ENCODE measurements at regions not wholly inside any gene's neighbourhood (a gene's known extent, or its start where the extent isn't known, plus 50 kb on each side); places are given as distances from the start of the nearest gene placed in this dataset.

DNA sequence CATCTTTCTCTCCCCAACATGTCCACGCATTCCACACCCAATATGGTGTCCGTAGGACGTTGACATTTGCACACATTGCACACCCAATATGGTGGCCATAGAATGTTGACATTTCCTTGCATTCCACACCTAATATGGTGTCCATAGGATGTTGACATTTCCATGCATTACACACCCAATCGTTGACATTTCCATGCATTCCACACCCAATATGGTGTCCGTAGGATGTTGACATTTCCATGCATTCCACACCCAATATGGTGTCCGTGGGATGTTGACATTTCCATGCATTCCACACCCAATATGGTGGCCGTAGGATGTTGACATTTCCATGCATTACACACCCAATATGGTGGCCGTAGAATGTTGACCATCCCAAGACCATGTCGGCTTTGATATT lies 88.4 kb upstream of the SHOX start:
- Histone ChIP-seq H3K4me1 (no peaks in the 10 kb centered on the region), H3K9me3 (peaks cover 0 to 10% (median 0%) of the 10 kb centered on the region in 12 donors), H3K27ac (no peak overlapping the region), H3K36me3 (no peaks in the 10 kb centered on the region), H3K27me3 (peaks cover 0 to 4% (median 0%) of the 10 kb centered on the region in 9 donors), H3K4me3 (no peak overlapping the region)
- WGBS, 4 donors, result 84 to 86% (median 85%) methylated on average over 9 of the region's 9 CpGs
- ATAC-seq (no peak), DNase-seq (no peak)
- intact Hi-C loops (cut with DNase I), result no loop called here
- TF ChIP-seq, protein P1, sequence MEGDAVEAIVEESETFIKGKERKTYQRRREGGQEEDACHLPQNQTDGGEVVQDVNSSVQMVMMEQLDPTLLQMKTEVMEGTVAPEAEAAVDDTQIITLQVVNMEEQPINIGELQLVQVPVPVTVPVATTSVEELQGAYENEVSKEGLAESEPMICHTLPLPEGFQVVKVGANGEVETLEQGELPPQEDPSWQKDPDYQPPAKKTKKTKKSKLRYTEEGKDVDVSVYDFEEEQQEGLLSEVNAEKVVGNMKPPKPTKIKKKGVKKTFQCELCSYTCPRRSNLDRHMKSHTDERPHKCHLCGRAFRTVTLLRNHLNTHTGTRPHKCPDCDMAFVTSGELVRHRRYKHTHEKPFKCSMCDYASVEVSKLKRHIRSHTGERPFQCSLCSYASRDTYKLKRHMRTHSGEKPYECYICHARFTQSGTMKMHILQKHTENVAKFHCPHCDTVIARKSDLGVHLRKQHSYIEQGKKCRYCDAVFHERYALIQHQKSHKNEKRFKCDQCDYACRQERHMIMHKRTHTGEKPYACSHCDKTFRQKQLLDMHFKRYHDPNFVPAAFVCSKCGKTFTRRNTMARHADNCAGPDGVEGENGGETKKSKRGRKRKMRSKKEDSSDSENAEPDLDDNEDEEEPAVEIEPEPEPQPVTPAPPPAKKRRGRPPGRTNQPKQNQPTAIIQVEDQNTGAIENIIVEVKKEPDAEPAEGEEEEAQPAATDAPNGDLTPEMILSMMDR (IDR thresholded peaks at IDR 0.05), result no peak
- TF ChIP-seq POLR2A (IDR thresholded peaks at IDR 0.05), result no peak

- H3K4me1 ChIP-seq, result no peaks in the 10 kb centered on the region
- H3K4me3 ChIP-seq, result no peak overlapping the region
- no peaks in the 10 kb centered on the region for H3K36me3 ChIP-seq
- H3K9me3 ChIP-seq, result peaks cover 0 to 10% (median 0%) of the 10 kb centered on the region in 12 donors
- H3K27me3 ChIP-seq, result peaks cover 0 to 4% (median 0%) of the 10 kb centered on the region in 9 donors
- ATAC-seq, result no peak
- TF ChIP-seq, protein P1 (IDR thresholded peaks at IDR 0.05), result no peak
- TF ChIP-seq POLR2A (IDR thresholded peaks at IDR 0.05), result no peak
- no peak overlapping the region for H3K27ac ChIP-seq
- intact Hi-C loops (cut with DNase I), result no loop called here
- WGBS, 4 donors, result 35 to 38% (median 36%) methylated on average over 12 to 19 of the region's 19 CpGs
- no peak for DNase-seq
Observed at GRCh38 chrX:545452-545885, 85.1 kb upstream of the SHOX start.

DNA sequence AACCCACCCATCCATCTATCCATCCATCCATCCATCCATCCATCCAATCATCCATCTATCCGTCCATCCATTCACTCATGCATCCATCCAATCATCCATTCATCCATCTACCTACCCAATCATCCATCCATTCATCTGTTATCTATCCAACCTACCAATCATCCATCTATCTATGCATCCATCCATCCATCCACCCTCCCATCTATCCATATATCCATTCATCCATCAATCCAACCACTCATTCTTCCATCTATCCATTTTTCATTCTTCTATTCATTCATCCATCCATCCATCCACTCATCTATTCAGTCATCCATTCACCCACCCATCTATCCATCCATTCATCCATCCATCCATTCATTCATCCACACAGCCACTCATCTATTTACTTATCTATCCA lies 80.1 kb upstream of the SHOX start:
- no peaks in the 10 kb centered on the region for H3K36me3 ChIP-seq
- intact Hi-C loops (cut with DNase I), result no loop called here
- ATAC-seq, result no peak
- peaks cover 0 to 10% (median 0%) of the 10 kb centered on the region in 12 donors for H3K9me3 ChIP-seq
- H3K4me1 ChIP-seq, result no peaks in the 10 kb centered on the region
- no peak overlapping the region for H3K27ac ChIP-seq
- H3K4me3 ChIP-seq, result no peak overlapping the region
- WGBS, 4 donors, result 75 to 89% (median 83%) methylated on average over 1 of the region's 1 CpG
- peaks cover 0 to under 1% (median 0%) of the 10 kb centered on the region in 9 donors for H3K27me3 ChIP-seq
- no peak for TF ChIP-seq POLR2A (IDR thresholded peaks at IDR 0.05)
- TF ChIP-seq, protein P1 (IDR thresholded peaks at IDR 0.05), result no peak
- no peak for DNase-seq

- DNase-seq, result no peak
- no peak overlapping the region for H3K27ac ChIP-seq
- no peak overlapping the region for H3K4me3 ChIP-seq
- TF ChIP-seq POLR2A (IDR thresholded peaks at IDR 0.05), result no peak
- TF ChIP-seq, protein P1 (IDR thresholded peaks at IDR 0.05), result no peak
- H3K36me3 ChIP-seq, result no peaks in the 10 kb centered on the region
- 55 to 61% (median 58%) methylated on average over 2 of the region's 2 CpGs for WGBS, 4 donors
- peaks cover 0 to 9% (median 0%) of the 10 kb centered on the region in 12 donors for H3K9me3 ChIP-seq
- no peaks in the 10 kb centered on the region for H3K4me1 ChIP-seq
- intact Hi-C loops (cut with DNase I), result no loop called here
- H3K27me3 ChIP-seq, result no peaks in the 10 kb centered on the region
- ATAC-seq, result no peak
Observed at GRCh38 chrX:551306-551705, 79.3 kb upstream of the SHOX start.
